ENCODE measurements at regions not wholly inside any gene's neighbourhood (a gene's known extent, or its start where the extent isn't known, plus 50 kb on each side); places are given as distances from the start of the nearest gene placed in this dataset.
"Not testable (repeated sequence)": the region's sequence is repeated elsewhere in the genome, so short reads cannot be mapped to it uniquely, and the experiment has no call there.

GRCh38 chr6:168858926-168859325 is 394.7 kb downstream of the THBS2 start:
- DNase-seq = no peak
- no peaks in the 10 kb centered on the region for H3K27me3 ChIP-seq
- TF ChIP-seq, protein P1, sequence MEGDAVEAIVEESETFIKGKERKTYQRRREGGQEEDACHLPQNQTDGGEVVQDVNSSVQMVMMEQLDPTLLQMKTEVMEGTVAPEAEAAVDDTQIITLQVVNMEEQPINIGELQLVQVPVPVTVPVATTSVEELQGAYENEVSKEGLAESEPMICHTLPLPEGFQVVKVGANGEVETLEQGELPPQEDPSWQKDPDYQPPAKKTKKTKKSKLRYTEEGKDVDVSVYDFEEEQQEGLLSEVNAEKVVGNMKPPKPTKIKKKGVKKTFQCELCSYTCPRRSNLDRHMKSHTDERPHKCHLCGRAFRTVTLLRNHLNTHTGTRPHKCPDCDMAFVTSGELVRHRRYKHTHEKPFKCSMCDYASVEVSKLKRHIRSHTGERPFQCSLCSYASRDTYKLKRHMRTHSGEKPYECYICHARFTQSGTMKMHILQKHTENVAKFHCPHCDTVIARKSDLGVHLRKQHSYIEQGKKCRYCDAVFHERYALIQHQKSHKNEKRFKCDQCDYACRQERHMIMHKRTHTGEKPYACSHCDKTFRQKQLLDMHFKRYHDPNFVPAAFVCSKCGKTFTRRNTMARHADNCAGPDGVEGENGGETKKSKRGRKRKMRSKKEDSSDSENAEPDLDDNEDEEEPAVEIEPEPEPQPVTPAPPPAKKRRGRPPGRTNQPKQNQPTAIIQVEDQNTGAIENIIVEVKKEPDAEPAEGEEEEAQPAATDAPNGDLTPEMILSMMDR (IDR thresholded peaks at IDR 0.05) = no peak
- no peak overlapping the region for H3K27ac ChIP-seq
- H3K36me3 ChIP-seq = no peaks in the 10 kb centered on the region
- no peaks in the 10 kb centered on the region for H3K4me1 ChIP-seq
- H3K4me3 ChIP-seq = no peak overlapping the region
- intact Hi-C loops (cut with DNase I) = no loop called here
- no peak overlapping the region for H3K9ac ChIP-seq (ENCODE audit: low read depth in 2 of 2, low read length in 2 of 2)
- no peaks in the 10 kb centered on the region for H3K9me3 ChIP-seq

DNA sequence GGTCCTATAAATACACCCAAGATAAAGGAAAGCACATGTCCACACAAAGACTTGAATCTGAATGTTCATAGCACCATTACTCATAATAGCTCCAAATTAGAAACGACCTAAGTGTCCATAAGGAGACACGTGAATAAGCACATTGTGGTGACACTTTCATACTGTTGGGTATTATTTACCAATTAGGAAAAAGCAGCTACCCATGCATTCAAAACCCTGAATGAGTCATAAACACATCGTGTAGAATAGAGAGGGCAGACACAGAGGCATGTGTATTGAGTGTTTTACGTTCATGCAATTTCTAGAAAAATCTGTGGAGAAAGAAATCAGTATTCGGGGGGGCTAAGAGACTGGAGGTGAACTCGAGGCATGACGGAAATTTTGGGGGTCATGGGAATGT is 396.7 kb downstream of the THBS2 start:
- Histone ChIP-seq H3K27me3 (no peaks in the 10 kb centered on the region), H3K36me3 (no peaks in the 10 kb centered on the region), H3K4me1 (no peaks in the 10 kb centered on the region), H3K27ac (no peak overlapping the region), H3K4me3 (no peak overlapping the region), H3K9me3 (no peaks in the 10 kb centered on the region), H3K9ac (ENCODE audit: low read depth in 2 of 2, low read length in 2 of 2) (no peak overlapping the region)
- intact Hi-C loops (cut with DNase I) = no loop called here
- no peak for DNase-seq
- TF ChIP-seq, protein P1 (IDR thresholded peaks at IDR 0.05) = no peak

GRCh38 chr6:168852376-168852884 is 401.2 kb downstream of the THBS2 start:
- no peaks in the 10 kb centered on the region for H3K27me3 ChIP-seq
- no peak overlapping the region for H3K9ac ChIP-seq (ENCODE audit: low read depth in 2 of 2, low read length in 2 of 2)
- no peak overlapping the region for H3K27ac ChIP-seq
- H3K4me1 ChIP-seq = no peaks in the 10 kb centered on the region
- no peak overlapping the region for H3K4me3 ChIP-seq
- intact Hi-C loops (cut with DNase I) = no loop called here
- TF ChIP-seq, protein P1 (IDR thresholded peaks at IDR 0.05) = no peak
- H3K36me3 ChIP-seq = no peaks in the 10 kb centered on the region
- H3K9me3 ChIP-seq = no peaks in the 10 kb centered on the region
- no peak for DNase-seq

DNA sequence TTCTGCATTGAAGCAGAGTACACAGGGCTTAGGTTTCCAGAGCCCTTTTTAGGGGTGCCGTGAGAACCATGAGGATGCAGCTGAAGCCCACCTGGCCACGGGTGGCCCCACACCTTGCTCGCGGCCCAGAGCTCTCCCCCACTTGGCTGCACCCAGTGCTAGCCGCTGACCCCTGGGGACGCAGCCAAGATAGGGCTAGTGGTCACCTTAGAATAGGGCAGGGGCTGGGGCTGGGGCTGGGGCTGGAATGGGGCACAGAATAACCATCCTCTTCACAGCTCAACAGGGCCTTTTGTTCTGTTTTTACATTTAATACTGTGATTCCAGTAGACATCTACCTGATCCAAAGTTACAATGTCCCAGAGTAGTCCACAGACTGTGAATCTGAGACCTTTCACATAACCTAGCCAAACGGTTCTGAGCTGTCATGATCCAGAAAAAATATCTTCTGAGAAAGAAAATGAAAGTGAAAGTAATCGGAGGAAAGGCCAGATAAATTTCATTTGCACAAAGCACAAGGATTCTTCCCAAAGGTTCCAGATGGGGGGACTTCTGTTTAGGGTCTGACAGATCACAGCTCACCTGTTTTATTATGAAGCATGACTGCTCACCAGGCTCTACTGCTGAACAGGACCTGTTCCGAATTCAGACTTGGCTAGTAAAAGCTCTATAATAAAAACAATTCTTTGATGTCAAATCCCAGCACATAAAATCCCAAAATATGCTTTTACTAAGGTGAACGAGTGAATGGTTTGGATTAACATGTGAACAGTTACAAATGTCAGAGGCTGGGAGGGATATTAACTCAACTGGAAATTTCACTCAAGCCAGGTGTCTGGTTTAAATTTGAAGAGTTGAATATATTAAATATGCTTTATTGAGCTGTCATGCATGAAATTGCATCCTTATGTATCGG is 401.9 kb downstream of the THBS2 start:
- Histone ChIP-seq H3K4me3 (no peak overlapping the region), H3K27ac (no peak overlapping the region), H3K27me3 (no peaks in the 10 kb centered on the region), H3K36me3 (no peaks in the 10 kb centered on the region), H3K9me3 (no peaks in the 10 kb centered on the region), H3K4me1 (no peaks in the 10 kb centered on the region), H3K9ac (ENCODE audit: low read depth in 2 of 2, low read length in 2 of 2) (no peak overlapping the region)
- intact Hi-C loops (cut with DNase I) = no loop called here
- DNase-seq = no peak
- TF ChIP-seq, protein P1 (IDR thresholded peaks at IDR 0.05) = no peak

GRCh38 chr6:168850027-168850736 is 403.5 kb downstream of the THBS2 start:
- intact Hi-C loops (cut with DNase I); H3K4me3 ChIP-seq; H3K27ac ChIP-seq; H3K9me3 ChIP-seq; H3K4me1 ChIP-seq; H3K36me3 ChIP-seq; H3K27me3 ChIP-seq; H3K9ac ChIP-seq (ENCODE audit: low read depth in 2 of 2, low read length in 2 of 2); DNase-seq: not testable (repeated sequence)
